Kidney (tissue), 13 donors: ENCODE measurements at regions not wholly inside any gene's neighbourhood (a gene's known extent, or its start where the extent isn't known, plus 50 kb on each side); places are given as distances from the start of the nearest gene placed in this dataset.

Experiments
- DNase-seq, 5 donors: peaks; one replicate each; pipeline ENCODE4 v3.0.0-alpha.2; 2013 to 2020
- FAIRE-seq: peaks from 2 replicates; lab custom pipeline; 2012; peaks lifted over from hg19 to GRCh38; lab: Jason Lieb, UNC
- H3K27ac ChIP-seq, 2 donors: one replicate each; pipeline ENCODE4 v1.7.0; 2013; ENCODE audit warnings: low read depth in 2 of 2, low read length in 2 of 2, inconsistent platforms in 1 of 2
- H3K27me3 ChIP-seq: one replicate; pipeline ENCODE4 v1.7.1; 2013; ENCODE audit warnings: low read length, inconsistent platforms; ENCODE audit not compliant: control insufficient read depth, insufficient read depth
- H3K36me3 ChIP-seq, 3 donors: one replicate each; pipeline versions ENCODE4 v1.7.0 to v1.7.1; 2013; ENCODE audit warnings: low read length in 3 of 3, control low read depth in 1 of 3, inconsistent platforms in 1 of 3; ENCODE audit not compliant: insufficient read depth in 3 of 3, control insufficient read depth in 2 of 3
- H3K4me1 ChIP-seq, 3 donors: one replicate each; pipeline versions ENCODE4 v1.7.0 to v1.7.1; 2013; ENCODE audit warnings: low read length in 3 of 3, inconsistent platforms in 1 of 3, low read depth in 1 of 3; ENCODE audit not compliant: control insufficient read depth in 2 of 3, insufficient read depth in 2 of 3
- H3K4me3 ChIP-seq, 3 donors: one replicate each; pipeline versions ENCODE4 v1.7.0 to v1.8.1; 2013; ENCODE audit warnings: low read length in 3 of 3, control low read depth in 1 of 3, inconsistent platforms in 1 of 3
- H3K9ac ChIP-seq, 3 donors: one replicate each; pipeline versions ENCODE4 v1.7.0 to v1.7.1; 2013; ENCODE audit warnings: low read length in 3 of 3, control low read depth in 1 of 3, inconsistent platforms in 1 of 3
- H3K9me3 ChIP-seq, 3 donors: one replicate each; pipeline versions ENCODE4 v1.7.0 to v1.7.1; 2013; ENCODE audit warnings: low read length in 3 of 3, control low read depth in 1 of 3, inconsistent platforms in 1 of 3; ENCODE audit not compliant: control insufficient read depth in 2 of 3, insufficient read depth in 1 of 3
- intact Hi-C: fragments of 100-400 bp; cut with DNase I; formaldehyde crosslinking; loops from one replicate; pipeline ENCODE4 v1.11.1; 2022
- TF ChIP-seq, protein P1 (sequence below): IDR thresholded peaks from 3 replicates; pipeline ENCODE4 v1.5.1; 2012; ENCODE audit warnings: mild to moderate bottlenecking, moderate library complexity, borderline replicate concordance; ENCODE audit not compliant: insufficient read depth; ENCODE audit errors: extremely low read depth
- donor health status: control.
- donor health status: control.
- donor health status: control.
- donor health status: control.
- donor health status: control.
- donor health status: DM: yes; HTN: yes; CAD: no.
- donor health status: Normal renal cell carcinoma (clear cell type).

DNA sequence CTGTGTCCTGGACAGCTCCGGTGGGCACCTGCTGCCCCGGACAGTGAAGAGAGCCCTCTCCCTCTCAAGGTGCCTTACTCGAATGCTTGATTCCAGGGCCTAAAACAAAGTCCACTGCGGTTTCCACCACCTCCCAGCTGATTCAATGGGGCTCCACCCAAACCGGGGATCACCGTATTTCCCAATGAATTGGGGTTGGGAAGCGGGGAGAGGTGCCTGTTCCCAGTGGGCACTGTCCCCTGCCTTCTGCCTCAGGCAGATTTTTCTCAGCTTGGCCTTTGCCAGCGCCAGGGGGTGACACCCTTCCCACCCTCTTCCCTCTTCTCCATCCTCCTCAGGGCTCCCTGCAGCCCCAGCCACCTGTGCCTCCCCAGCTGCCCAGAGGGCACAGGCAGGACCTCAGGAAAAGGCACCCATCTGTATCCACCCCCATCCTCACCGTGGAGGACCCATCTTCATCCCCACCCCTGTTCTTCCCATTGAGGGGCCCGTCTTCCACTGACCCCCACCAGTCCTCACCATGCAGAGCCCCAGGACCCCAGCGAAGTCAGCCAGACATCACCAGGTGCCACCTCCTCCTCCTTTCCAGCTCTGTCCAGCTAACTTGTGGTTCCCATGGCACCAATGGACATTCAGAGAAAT lies 66.7 kb upstream of the HPCAL1 start:
- Histone ChIP-seq H3K27ac (no peak overlapping the region), H3K9me3 (peaks cover 0 to 2% (median 0%) of the 10 kb centered on the region in 3 donors), H3K9ac (no peak overlapping the region), H3K36me3 (no peaks in the 10 kb centered on the region), H3K4me1 (peaks cover 0 to 4% (median 0%) of the 10 kb centered on the region in 3 donors), H3K4me3 (no peak overlapping the region), H3K27me3 (no peaks in the 10 kb centered on the region)
- TF ChIP-seq, protein P1, sequence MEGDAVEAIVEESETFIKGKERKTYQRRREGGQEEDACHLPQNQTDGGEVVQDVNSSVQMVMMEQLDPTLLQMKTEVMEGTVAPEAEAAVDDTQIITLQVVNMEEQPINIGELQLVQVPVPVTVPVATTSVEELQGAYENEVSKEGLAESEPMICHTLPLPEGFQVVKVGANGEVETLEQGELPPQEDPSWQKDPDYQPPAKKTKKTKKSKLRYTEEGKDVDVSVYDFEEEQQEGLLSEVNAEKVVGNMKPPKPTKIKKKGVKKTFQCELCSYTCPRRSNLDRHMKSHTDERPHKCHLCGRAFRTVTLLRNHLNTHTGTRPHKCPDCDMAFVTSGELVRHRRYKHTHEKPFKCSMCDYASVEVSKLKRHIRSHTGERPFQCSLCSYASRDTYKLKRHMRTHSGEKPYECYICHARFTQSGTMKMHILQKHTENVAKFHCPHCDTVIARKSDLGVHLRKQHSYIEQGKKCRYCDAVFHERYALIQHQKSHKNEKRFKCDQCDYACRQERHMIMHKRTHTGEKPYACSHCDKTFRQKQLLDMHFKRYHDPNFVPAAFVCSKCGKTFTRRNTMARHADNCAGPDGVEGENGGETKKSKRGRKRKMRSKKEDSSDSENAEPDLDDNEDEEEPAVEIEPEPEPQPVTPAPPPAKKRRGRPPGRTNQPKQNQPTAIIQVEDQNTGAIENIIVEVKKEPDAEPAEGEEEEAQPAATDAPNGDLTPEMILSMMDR: no peak
- FAIRE-seq (no peak), DNase-seq (peak in 1 of 5 donors; percentile 30)
- intact Hi-C loops: no loop called here

DNA sequence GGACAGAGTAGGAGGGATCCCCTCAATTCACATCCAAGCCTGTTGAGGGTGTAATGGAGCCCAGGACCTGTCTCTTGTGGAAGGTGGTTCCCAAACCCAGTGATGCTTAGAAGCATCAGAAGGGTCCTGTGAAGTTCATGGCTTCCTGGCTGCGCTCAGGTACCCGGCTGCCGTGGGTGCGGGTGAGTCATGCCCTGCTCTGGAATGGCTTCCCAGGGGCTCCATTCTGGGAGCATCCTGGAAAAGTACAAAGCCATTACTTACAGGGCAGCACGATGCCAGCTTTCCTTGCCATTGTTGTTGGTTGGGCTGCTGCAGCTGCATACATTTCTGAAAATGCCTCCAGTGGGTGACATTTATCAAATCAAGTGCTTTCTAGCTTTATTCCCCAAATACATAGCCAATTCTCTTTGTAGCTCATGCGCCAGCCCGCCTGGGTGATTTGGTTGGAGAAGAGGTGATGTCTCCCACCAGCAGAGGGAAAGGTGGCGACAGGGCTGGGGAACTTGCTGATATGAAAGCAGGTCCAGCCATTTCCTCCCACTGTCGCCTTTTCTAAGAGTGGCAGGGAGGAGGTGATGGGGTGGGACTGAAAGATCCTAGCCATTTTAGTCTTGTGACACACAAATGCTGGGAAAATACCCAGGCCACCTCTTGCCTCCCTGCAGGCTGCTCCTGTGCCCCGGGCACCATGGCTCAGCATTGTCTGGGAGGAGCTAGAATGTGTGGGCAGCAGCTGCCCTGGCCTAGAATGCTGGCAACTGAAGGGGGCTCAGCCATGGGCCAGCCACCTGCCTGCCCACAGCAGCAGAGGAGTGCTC lies 65.9 kb upstream of the HPCAL1 start:
- no peak overlapping the region for H3K4me3 ChIP-seq
- intact Hi-C loops: no loop called here
- H3K9me3 ChIP-seq: peaks cover 0 to 2% (median 0%) of the 10 kb centered on the region in 3 donors
- no peak overlapping the region for H3K27ac ChIP-seq
- no peaks in the 10 kb centered on the region for H3K36me3 ChIP-seq
- H3K9ac ChIP-seq: no peak overlapping the region
- TF ChIP-seq, protein P1: no peak
- peaks cover 0 to 4% (median 0%) of the 10 kb centered on the region in 3 donors for H3K4me1 ChIP-seq
- no peak for FAIRE-seq
- DNase-seq: peak in 1 of 5 donors; percentile 21
- H3K27me3 ChIP-seq: no peaks in the 10 kb centered on the region

DNA sequence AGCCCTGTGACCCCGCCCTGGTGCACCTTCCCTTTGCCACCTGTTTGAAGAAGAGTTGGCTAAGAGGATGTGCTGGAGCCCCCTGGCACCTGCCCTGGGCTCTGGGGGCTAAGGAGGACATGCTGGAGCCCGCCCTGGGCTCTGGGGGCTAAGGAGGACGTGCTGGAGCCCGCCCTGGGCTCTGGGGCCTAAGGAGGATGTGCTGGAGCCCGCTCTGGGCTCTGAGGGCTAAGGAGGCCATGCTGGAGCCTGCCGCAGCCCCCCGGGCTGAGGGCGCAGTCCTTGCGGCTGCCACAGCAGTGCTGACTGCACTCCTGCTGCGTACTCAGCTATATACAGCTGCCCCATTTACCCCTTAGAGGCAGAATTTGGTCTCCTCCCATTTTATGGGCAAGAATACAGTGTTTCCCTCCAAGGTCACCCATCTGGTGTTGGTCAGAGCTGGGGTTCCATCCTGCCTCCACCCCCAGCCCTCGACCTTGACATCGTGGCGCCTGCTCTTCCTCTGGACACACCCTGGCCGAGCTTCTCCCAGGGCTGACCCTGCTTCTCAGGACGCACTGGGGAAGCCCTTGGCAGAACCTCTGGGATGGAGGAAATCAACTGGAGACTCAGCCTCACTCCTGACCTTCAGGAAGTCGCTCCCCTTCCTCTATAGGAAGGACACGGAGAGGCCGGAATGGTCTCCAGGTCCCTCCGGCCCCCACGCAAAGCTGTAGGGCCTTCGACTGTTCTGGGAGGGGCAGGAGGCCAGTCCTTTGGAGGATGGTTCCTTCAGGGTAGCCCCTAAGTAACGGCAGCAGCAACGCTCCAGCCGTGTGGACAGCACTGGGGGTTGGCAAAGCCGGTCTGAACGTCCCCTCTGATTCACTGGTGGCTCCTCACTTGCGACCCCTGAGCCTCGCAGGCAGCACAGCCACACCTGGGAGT lies 65.0 kb upstream of the HPCAL1 start:
- Histone ChIP-seq H3K27ac (no peak overlapping the region), H3K4me1 (peaks cover 0 to 4% (median 0%) of the 10 kb centered on the region in 3 donors), H3K36me3 (no peaks in the 10 kb centered on the region), H3K4me3 (no peak overlapping the region), H3K9me3 (peaks cover 0 to 2% (median 0%) of the 10 kb centered on the region in 3 donors), H3K9ac (no peak overlapping the region), H3K27me3 (no peaks in the 10 kb centered on the region)
- DNase-seq (peak in 1 of 5 donors; percentile 30), FAIRE-seq (no peak)
- intact Hi-C loops: no loop called here
- TF ChIP-seq, protein P1: no peak
